SK-N-MC (cell line): ENCODE measurements at regions not wholly inside any gene's neighbourhood (a gene's known extent, or its start where the extent isn't known, plus 50 kb on each side); places are given as distances from the start of the nearest gene placed in this dataset.

Experiments used
- EZH2 ChIP-seq: fragments of 200-600 bp; sonication (generic); IDR thresholded peaks from one replicate; pipeline ENCODE4 v1.6.1; 2017; ENCODE audit warnings: antibody characterized with exemption
- FOXP2 ChIP-seq: optimal IDR thresholded peaks from 2 replicates; pipeline ENCODE3; 2011; ENCODE audit warnings: mild to moderate bottlenecking, moderate library complexity; ENCODE audit not compliant: insufficient read depth; ENCODE audit errors: extremely low read length, control extremely low read depth
- POLR2AphosphoS5 ChIP-seq: IDR thresholded peaks from 2 replicates; pipeline ENCODE4 v1.6.1; 2012; ENCODE audit warnings: mild to moderate bottlenecking, low read depth, low read length, borderline replicate concordance

GRCh38 chr6:105557291-105557690 lies 154.4 kb upstream of the PREP start:
- TF ChIP-seq POLR2AphosphoS5 (no peak), FOXP2 (no peak), EZH2 (no peak)
